ENCODE measurements at regions not wholly inside any gene's neighbourhood (a gene's known extent, or its start where the extent isn't known, plus 50 kb on each side); places are given as distances from the start of the nearest gene placed in this dataset.

DNA sequence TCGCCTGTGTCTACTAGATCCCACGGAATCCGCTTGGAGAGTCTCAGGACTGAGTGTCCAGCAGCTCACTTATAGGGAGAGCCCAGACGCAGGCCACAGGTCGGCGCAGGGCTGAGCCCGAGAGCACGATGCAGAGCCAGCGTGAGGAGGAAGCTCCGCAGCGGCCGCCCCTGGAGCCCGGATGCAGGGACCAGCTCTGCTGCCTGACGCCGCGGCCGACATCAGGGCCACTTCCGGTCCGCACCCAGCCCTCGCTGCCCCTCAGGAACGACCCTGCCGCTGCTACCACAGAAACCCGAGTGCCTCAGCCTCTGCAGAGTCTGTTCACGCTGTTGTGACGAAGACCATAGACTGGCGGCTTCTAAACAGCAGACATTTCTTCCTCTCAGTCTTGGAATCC lies 275.8 kb upstream of the PPP2R2D start:
- TF ChIP-seq, protein P1, sequence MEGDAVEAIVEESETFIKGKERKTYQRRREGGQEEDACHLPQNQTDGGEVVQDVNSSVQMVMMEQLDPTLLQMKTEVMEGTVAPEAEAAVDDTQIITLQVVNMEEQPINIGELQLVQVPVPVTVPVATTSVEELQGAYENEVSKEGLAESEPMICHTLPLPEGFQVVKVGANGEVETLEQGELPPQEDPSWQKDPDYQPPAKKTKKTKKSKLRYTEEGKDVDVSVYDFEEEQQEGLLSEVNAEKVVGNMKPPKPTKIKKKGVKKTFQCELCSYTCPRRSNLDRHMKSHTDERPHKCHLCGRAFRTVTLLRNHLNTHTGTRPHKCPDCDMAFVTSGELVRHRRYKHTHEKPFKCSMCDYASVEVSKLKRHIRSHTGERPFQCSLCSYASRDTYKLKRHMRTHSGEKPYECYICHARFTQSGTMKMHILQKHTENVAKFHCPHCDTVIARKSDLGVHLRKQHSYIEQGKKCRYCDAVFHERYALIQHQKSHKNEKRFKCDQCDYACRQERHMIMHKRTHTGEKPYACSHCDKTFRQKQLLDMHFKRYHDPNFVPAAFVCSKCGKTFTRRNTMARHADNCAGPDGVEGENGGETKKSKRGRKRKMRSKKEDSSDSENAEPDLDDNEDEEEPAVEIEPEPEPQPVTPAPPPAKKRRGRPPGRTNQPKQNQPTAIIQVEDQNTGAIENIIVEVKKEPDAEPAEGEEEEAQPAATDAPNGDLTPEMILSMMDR (IDR thresholded peaks at IDR 0.05; ENCODE audit: borderline replicate concordance, insufficient read depth, low read depth, low read length) = no peak
- no peak overlapping the region for H3K4me3 ChIP-seq (ENCODE audit: low read depth, low read length)

DNA sequence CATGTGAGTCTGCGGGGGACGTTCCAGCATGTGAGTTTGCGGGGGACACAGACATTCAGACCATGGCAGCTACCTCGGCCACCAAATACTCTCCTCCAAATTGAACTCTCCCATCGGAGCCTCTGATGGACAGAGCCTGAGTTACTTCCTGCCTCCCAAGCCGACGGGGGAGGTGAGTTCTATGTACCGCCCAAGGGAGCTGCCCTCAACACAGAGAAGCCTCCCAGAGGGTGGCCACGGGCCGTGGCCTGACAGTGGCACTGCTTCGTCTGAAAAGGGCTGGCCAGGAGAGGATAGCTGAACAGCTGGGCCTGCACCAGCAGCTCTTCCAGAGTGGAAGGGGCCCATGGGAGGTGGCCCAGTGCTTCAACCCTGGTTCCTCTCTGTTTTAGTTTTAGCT lies 274.5 kb upstream of the PPP2R2D start:
- TF ChIP-seq, protein P1 (IDR thresholded peaks at IDR 0.05; ENCODE audit: borderline replicate concordance, insufficient read depth, low read depth, low read length) = no peak
- H3K4me3 ChIP-seq (ENCODE audit: low read depth, low read length) = no peak overlapping the region

DNA sequence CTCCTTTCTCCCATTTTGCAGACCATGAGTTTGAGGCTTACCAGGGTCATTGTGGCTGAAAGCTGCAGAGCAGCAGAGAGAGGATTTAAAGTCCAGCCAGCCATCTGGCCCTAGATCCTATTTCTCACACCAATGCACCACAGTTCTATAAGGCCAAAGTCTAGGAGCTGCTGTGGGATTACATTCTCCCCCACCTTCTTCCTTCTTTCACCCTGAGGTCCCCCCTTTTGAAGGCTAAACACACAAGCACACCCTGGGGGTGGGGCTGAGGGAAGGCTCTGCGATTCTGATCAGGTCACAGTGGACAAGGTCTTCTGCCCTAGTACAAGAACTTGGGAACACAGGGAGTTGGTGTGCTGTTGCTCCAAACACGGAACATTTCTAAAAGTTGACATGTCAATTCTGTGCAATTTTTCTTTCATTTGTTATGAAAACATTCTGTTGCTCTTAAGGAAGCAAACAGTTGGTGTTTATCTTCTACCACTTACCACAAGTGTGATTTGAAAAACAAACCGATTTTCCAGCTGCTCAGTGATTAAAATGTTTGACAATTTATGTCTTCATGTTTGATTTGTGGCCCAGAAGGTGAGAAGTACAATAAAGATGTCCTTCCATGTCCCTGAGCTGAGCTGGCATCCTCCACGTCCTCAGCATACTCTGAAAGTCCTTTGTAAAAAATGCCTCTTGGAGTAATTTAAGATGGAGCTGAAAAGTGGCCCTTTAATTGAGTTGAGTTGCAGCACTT lies 271.6 kb upstream of the PPP2R2D start:
- no peak overlapping the region for H3K4me3 ChIP-seq (ENCODE audit: low read depth, low read length)
- TF ChIP-seq, protein P1 (IDR thresholded peaks at IDR 0.05; ENCODE audit: borderline replicate concordance, insufficient read depth, low read depth, low read length) = no peak

DNA sequence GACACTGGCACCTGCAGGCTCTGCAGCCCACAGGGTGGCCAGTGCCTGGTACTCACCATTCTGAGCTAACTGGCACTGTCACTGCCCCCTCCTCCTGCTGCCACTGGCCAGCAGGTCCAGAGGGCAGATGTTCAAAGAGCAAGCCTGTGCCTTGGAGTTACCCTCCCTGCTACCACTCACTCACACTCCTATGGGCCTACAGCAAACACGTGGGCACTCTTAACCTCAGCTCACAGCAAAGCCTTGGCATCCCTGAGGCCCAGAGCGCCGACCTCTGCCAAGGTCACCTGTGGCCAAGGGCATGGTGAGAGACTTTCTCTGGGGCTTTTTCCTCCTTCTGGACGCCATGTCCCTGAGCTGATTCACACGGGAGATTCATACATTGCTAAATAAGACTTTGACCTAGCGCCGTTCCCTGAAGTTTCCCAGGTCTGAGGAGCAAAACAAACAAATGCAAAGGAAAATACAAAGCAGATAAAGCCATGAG lies 270.0 kb upstream of the PPP2R2D start:
- TF ChIP-seq, protein P1 (IDR thresholded peaks at IDR 0.05; ENCODE audit: borderline replicate concordance, insufficient read depth, low read depth, low read length) = no peak
- no peak overlapping the region for H3K4me3 ChIP-seq (ENCODE audit: low read depth, low read length)

DNA sequence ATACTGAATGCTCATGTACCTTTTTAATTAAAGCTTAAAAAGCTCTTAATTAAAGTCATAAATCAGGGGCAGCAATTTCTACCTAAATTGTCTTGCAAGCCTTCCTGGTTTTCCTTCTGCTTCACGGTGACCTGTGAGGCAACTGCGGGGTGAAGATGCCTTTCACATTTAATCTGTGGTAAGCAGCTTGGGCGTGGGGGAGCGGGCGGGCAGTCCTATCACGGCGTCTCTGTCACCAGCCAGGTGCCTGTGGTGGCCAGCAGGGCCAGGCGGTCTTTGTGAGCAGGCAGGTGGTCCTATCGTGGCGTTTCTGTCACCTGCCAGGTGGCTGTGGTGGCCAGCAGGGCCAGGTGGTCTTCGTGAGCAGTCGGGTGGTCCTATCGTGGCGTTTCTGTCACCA lies 269.2 kb upstream of the PPP2R2D start:
- TF ChIP-seq, protein P1 (IDR thresholded peaks at IDR 0.05; ENCODE audit: borderline replicate concordance, insufficient read depth, low read depth, low read length) = no peak
- no peak overlapping the region for H3K4me3 ChIP-seq (ENCODE audit: low read depth, low read length)

DNA sequence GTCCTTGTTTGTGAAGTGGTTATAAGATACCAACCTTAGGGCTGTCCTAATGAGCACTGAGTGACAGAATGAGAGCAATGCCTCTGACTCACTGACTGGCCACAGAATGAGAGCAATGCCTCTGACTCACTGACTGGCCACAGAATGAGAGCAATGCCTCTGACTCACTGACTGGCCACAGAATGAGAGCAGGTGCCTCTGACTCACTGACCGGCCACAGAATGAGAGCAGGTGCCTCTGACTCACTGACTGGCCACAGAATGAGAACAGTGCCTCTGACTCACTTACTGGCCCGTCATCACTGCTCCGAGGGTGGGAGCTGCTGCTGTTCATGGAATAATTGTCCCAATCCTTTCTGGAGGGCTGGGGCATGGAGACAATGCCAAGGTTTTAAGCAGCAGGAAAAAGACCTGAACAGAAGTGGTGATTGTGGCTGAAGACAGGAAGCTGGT lies 265.2 kb upstream of the PPP2R2D start:
- H3K4me3 ChIP-seq (ENCODE audit: low read depth, low read length) = no peak overlapping the region
- TF ChIP-seq, protein P1 (IDR thresholded peaks at IDR 0.05; ENCODE audit: borderline replicate concordance, insufficient read depth, low read depth, low read length) = no peak

DNA sequence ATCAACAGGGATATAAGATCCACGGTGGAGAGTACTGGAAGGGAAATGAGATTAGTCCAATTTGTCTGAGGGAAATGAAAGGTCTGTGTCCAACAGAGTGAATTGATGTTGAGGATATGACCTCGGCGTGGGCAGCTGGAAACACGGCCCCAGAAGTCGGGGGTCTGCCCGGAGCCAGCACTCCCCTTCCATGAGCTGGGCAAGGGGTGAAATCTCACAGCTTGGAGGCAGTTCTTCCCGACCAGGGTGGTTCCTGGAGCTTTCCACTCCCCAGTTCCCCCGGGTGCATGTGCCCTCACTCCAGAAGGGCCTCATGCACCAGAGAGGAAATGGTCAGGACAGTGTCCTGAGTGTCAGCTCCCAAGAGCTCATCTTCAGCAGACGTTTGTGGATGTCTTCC lies 264.7 kb upstream of the PPP2R2D start:
- TF ChIP-seq, protein P1 (IDR thresholded peaks at IDR 0.05; ENCODE audit: borderline replicate concordance, insufficient read depth, low read depth, low read length) = no peak
- H3K4me3 ChIP-seq (ENCODE audit: low read depth, low read length) = no peak overlapping the region
